ENCODE measurements at regions not wholly inside any gene's neighbourhood (a gene's known extent, or its start where the extent isn't known, plus 50 kb on each side); places are given as distances from the start of the nearest gene placed in this dataset.

DNA sequence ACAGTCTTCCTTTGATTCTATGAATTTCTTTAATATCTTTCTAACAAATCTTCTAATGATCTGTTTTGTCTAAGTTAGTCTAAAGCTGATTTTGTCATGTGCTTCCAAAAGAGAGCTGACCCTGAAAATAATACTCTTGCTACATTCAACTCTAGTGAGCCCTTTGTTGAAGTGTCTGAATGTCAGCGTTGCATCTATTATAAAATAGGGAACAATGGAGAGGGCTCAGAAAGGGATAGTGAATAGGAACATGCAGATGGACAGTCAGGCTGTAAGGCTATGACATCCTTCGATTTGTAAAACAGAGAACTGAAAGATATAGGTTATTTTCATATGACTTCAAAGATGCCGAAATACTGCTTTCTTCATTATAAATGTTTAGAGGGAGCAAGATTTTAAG is 304.5 kb downstream of the GALC start (continued):
- TF ChIP-seq, protein P1, sequence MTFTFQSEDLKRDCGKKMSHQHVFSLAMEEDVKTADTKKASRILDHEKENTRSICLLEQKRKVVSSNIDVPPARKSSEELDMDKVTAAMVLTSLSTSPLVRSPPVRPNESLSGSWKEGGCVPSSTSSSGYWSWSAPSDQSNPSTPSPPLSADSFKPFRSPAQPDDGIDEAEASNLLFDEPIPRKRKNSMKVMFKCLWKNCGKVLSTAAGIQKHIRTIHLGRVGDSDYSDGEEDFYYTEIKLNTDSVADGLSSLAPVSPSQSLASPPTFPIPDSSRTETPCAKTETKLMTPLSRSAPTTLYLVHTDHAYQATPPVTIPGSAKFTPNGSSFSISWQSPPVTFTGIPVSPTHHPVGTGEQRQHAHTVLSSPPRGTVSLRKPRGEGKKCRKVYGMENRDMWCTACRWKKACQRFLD (CRISPR knock-in tag; IDR thresholded peaks at IDR 0.05; ENCODE audit: borderline replicate concordance): no peak
- TF ChIP-seq ZIK1 (CRISPR knock-in tag; IDR thresholded peaks at IDR 0.05; ENCODE audit: borderline replicate concordance, low read depth): no peak

DNA sequence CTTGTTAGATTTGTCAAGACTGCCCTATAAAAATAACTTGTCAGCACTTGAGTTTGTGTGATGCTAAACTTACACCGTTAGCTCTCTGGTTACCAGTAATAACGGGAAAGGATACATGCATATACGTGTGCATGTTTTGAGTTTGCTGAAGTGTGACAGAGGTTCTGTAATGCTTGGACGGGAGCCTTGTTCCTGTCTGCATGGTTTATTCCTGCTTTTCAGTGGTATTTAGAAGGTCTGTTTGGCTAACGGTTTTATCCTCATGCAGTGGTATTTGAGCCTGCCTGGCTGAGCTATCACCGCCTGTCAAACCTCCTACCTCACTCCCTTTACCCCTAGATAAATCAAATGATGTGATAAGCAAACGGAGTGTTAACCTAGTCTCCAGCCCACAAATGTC is 305.6 kb downstream of the GALC start:
- ChIA-PET CTCF (ENCODE audit: low intra/inter-chr PET ratio, low total read pairs) (no interaction called here), POLR2A (no interaction called here)
- ATAC-seq (no peak), DNase-seq (ENCODE audit: low spot score) (no peak), FAIRE-seq (no peak)
- Histone ChIP-seq H4K20me1 (ENCODE audit: insufficient read depth, low read length) (no peaks in the 10 kb centered on the region), H3K36me3 (replicated peaks in 1 of 2; ENCODE audit: control insufficient read depth in 1 of 2, insufficient read depth in 2 of 2, low read length in 2 of 2) (no peaks in the 10 kb centered on the region), H3K9me3 (ENCODE audit: low read length) (no peaks in the 10 kb centered on the region), H3K79me2 (ENCODE audit: insufficient read depth, low read length) (no peaks in the 10 kb centered on the region), H3K9ac (ENCODE audit: insufficient read depth, low read depth, low read length) (no peak overlapping the region), H3K27ac (ENCODE audit: extremely low read length, insufficient read depth, low read length) (no peak overlapping the region), H3K27me3 (ENCODE audit: control insufficient read depth in 1 of 2, insufficient read depth in 2 of 2, low read length in 2 of 2) (no peaks in the 10 kb centered on the region), H2AFZ (ENCODE audit: low read length) (no peak overlapping the region), H3K4me2 (ENCODE audit: low read depth, low read length) (no peak overlapping the region), H3K4me1 (ENCODE audit: insufficient read depth, low read length) (no peaks in the 10 kb centered on the region), H3K4me3 (replicated peaks in 1 of 3; ENCODE audit: insufficient read depth in 1 of 3, low read depth in 2 of 3, low read length in 3 of 3) (no peak overlapping the region)
- 38% methylated on average over 7 of the region's 7 CpGs for WGBS (ENCODE audit: low lambda C conversion rate)
- in situ Hi-C loops (cut with HindIII; ENCODE audit: extremely low pct_ligation_motif_present, low pct_unique_long_range_greater_than_20kb): no loop called here
- no TSS peak for BruUV-seq (replicated peaks)
- intact Hi-C loops (cut with micrococcal nuclease; ENCODE audit: unreplicated experiment): no loop called here
- TF ChIP-seq, protein P2, sequence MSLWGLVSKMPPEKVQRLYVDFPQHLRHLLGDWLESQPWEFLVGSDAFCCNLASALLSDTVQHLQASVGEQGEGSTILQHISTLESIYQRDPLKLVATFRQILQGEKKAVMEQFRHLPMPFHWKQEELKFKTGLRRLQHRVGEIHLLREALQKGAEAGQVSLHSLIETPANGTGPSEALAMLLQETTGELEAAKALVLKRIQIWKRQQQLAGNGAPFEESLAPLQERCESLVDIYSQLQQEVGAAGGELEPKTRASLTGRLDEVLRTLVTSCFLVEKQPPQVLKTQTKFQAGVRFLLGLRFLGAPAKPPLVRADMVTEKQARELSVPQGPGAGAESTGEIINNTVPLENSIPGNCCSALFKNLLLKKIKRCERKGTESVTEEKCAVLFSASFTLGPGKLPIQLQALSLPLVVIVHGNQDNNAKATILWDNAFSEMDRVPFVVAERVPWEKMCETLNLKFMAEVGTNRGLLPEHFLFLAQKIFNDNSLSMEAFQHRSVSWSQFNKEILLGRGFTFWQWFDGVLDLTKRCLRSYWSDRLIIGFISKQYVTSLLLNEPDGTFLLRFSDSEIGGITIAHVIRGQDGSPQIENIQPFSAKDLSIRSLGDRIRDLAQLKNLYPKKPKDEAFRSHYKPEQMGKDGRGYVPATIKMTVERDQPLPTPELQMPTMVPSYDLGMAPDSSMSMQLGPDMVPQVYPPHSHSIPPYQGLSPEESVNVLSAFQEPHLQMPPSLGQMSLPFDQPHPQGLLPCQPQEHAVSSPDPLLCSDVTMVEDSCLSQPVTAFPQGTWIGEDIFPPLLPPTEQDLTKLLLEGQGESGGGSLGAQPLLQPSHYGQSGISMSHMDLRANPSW (CRISPR knock-in tag; IDR thresholded peaks at IDR 0.05; ENCODE audit: borderline replicate concordance): no peak
- no peak for TF ChIP-seq ZSCAN29 (CRISPR knock-in tag; conservative IDR thresholded peaks at IDR 0.05)
